ENCODE measurements at regions not wholly inside any gene's neighbourhood (a gene's known extent, or its start where the extent isn't known, plus 50 kb on each side); places are given as distances from the start of the nearest gene placed in this dataset.
"Not testable (repeated sequence)": the region's sequence is repeated elsewhere in the genome, so short reads cannot be mapped to it uniquely, and the experiment has no call there.

DNA sequence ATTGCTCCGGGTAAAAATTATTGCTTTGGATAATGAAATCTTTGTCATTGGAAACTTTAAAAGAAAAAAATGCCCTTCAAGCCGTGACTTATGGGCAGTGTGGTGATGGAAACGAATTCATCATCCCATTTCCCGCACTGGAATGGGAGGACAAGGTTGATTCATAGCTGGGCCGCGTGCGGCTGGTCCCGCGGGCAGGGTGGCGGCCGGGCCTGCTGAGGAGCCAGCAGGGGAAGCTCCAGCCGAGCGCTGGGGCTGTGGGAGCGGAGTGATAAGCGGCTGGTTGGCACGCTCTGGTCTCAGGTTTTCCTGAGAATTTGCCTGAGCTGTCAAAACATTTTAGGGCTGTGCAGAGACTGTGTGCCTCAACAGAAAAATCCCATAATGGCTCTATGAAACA, 351.7 kb downstream of the CDC5L start:
- intact Hi-C loops (cut with micrococcal nuclease), result no loop called here
- no peak overlapping the region for H3K27ac Mint-ChIP-seq
- no peak for ATAC-seq (ENCODE audit: low read depth)

DNA sequence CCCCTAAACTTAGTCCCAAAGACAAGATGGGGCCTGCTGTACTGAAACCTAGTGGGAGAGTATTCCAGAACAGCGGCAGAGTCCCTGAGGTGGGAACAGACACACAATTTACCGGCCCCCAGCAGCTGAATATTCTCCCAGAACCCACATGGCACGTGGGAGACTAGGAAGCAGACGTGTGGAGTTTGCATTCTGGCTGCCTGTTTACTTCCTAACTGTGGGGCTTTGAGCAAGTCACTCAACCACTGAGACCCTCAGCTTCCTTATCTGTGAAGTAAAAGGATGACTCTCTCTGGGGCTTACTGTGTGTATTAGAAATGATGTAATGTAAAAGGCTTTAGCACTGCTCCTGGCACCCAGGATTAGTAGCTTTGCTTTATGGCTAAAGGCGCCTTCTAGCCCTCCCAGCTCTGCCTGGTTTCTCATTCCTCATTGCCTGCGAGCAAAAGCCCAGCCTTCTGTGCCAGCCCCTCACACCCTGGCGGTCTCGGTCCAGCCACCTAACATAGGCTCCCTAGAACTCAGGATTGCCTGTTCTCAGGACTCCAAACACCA, 353.1 kb downstream of the CDC5L start:
- no peaks in the 10 kb centered on the region for H3K36me3 Mint-ChIP-seq (ENCODE audit: low read depth)

More for the DNA sequence above, 351.7 kb downstream of the CDC5L start:
- ChIA-PET POLR2A (no interaction called here), CTCF (no interaction called here)
- Mint-ChIP-seq H3K4me1 (peaks cover 1% of the 10 kb centered on the region), H3K4me3 (no peak overlapping the region), H3K36me3 (ENCODE audit: low read depth) (no peaks in the 10 kb centered on the region), H3K27me3 (no peaks in the 10 kb centered on the region), H3K9me3 (no peaks in the 10 kb centered on the region)
- TF ChIP-seq, protein P1, sequence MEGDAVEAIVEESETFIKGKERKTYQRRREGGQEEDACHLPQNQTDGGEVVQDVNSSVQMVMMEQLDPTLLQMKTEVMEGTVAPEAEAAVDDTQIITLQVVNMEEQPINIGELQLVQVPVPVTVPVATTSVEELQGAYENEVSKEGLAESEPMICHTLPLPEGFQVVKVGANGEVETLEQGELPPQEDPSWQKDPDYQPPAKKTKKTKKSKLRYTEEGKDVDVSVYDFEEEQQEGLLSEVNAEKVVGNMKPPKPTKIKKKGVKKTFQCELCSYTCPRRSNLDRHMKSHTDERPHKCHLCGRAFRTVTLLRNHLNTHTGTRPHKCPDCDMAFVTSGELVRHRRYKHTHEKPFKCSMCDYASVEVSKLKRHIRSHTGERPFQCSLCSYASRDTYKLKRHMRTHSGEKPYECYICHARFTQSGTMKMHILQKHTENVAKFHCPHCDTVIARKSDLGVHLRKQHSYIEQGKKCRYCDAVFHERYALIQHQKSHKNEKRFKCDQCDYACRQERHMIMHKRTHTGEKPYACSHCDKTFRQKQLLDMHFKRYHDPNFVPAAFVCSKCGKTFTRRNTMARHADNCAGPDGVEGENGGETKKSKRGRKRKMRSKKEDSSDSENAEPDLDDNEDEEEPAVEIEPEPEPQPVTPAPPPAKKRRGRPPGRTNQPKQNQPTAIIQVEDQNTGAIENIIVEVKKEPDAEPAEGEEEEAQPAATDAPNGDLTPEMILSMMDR (IDR thresholded peaks at IDR 0.05), result no peak
- DNase-seq, result no peak

DNA sequence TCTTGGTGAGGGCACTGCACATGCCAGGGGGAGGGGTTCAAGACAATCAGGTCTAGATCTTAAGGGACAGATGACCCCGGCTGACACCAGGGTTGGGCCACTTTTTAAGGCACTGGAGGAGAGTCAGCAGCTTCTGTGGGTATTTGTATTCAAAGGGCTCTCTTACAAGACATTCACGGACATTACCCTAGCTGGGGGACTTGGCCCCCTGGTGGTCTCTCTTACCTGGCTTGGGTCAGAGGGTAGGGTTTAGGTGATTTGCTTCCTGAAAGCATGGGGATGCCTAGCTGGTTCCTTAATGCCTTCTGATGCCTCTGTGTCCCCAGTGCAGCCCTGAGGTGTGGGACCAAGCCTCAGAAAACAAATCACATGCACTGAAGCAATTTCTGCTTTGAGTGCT, 354.7 kb downstream of the CDC5L start:
- DNase-seq, result no peak
- Mint-ChIP-seq H3K27ac (no peak overlapping the region), H3K4me3 (no peak overlapping the region), H3K36me3 (ENCODE audit: low read depth) (no peaks in the 10 kb centered on the region), H3K27me3 (no peaks in the 10 kb centered on the region), H3K9me3 (peaks cover 3% of the 10 kb centered on the region), H3K4me1 (peaks cover 1% of the 10 kb centered on the region)
- CTCF ChIA-PET, result no interaction called here
- POLR2A ChIA-PET, result no interaction called here
- TF ChIP-seq, protein P1 (IDR thresholded peaks at IDR 0.05), result no peak
- no peak for ATAC-seq (ENCODE audit: low read depth)
- intact Hi-C loops (cut with micrococcal nuclease), result no loop called here

More for the DNA sequence above, 353.1 kb downstream of the CDC5L start:
- intact Hi-C loops (cut with micrococcal nuclease), result no loop called here
- DNase-seq (no peak), ATAC-seq (ENCODE audit: low read depth) (no peak)
- H3K9me3 Mint-ChIP-seq, result peaks cover 3% of the 10 kb centered on the region
- no peak overlapping the region for H3K27ac Mint-ChIP-seq
- TF ChIP-seq, protein P1 (IDR thresholded peaks at IDR 0.05), result no peak
- H3K27me3 Mint-ChIP-seq, result no peaks in the 10 kb centered on the region
- peaks cover 1% of the 10 kb centered on the region for H3K4me1 Mint-ChIP-seq
- H3K4me3 Mint-ChIP-seq, result no peak overlapping the region
- ChIA-PET CTCF (no interaction called here), POLR2A (no interaction called here)

DNA sequence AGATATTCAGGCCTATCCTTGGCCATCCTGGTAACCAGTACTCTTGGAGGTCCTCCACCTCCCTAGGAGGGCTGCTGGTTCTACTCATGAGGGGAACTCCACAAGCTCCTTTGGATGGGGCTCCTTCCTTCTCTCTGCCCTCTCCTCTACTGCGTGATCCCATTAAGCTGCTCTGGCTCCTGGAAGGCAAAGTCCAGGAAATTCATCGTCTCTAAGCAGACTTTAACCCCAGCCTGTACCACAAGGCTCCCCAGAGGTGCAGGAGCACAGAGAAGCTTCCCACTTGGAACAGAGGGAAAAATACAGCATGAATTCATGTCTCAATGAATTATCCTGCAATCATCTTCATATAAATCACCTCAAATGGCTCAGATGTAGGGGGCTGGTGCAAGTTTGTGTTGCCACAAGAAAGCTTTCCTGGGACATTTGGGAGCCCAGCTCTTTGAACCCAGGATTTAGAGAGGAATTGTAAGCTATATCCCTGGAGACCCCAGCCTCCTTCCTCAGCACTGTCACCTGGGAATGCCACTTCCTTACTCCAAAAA, 355.4 kb downstream of the CDC5L start:
- intact Hi-C loops (cut with micrococcal nuclease), result no loop called here
- Mint-ChIP-seq H3K4me1 (peaks cover 1% of the 10 kb centered on the region), H3K27ac (no peak overlapping the region), H3K36me3 (ENCODE audit: low read depth) (no peaks in the 10 kb centered on the region), H3K27me3 (no peaks in the 10 kb centered on the region), H3K4me3 (no peak overlapping the region), H3K9me3 (peaks cover 3% of the 10 kb centered on the region)
- ChIA-PET CTCF (no interaction called here), POLR2A (no interaction called here)
- ATAC-seq (ENCODE audit: low read depth), result no peak
- TF ChIP-seq, protein P1 (IDR thresholded peaks at IDR 0.05), result no peak
- no peak for DNase-seq

DNA sequence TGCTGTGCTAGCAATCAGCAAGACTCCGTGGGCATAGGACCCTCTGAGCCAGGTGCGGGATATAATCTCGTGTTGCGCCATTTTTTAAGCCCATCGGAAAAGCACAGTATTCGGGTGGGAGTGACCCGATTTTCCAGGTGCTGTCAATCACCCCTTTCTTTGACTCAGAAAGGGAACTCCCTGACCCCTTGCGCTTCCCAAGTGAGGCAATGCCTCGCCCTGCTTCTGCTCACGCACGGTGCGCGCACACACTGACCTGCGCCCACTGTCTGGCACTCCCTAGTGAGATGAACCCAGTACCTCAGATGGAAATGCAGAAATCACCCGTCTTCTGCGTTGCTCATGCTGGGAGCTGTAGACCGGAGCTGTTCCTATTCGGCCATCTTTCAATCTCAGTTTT, 372.6 kb downstream of the CDC5L start:
- intact Hi-C loops (cut with micrococcal nuclease); POLR2A ChIA-PET; H3K4me1 Mint-ChIP-seq: not testable (repeated sequence)

DNA sequence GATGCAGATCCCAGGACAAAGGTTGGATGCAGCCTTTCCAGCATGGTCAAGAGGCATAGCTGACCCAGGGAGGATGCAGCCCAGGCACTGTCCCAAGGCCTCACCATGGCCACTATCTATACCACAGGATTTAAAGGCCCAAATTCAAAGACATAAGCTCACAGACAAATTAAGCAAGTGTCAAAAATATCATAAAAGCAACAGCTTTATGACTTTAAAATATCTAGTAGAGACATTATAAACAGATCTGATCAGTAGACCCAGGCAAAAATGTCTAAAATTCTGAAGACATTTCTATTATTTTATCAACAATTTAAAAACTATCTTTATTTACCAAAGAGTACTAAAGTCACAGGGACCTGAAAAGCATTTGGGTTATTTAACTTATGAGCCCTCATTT, 373.5 kb downstream of the CDC5L start:
- CTCF ChIA-PET, result no interaction called here
- no peaks in the 10 kb centered on the region for H3K36me3 Mint-ChIP-seq (ENCODE audit: low read depth)
- ATAC-seq (ENCODE audit: low read depth) (no peak), DNase-seq (no peak)
- TF ChIP-seq, protein P1 (IDR thresholded peaks at IDR 0.05), result no peak
- peaks cover 21% of the 10 kb centered on the region for H3K9me3 Mint-ChIP-seq
- intact Hi-C loops (cut with micrococcal nuclease), result no loop called here
- H3K27ac Mint-ChIP-seq, result no peak overlapping the region
- H3K4me1 Mint-ChIP-seq, result no peaks in the 10 kb centered on the region
- no peak overlapping the region for H3K4me3 Mint-ChIP-seq
- POLR2A ChIA-PET, result no interaction called here
- H3K27me3 Mint-ChIP-seq, result no peaks in the 10 kb centered on the region

More for the DNA sequence above, 372.6 kb downstream of the CDC5L start:
- H3K36me3 Mint-ChIP-seq (ENCODE audit: low read depth); ATAC-seq (ENCODE audit: low read depth); DNase-seq; H3K4me3 Mint-ChIP-seq; H3K27me3 Mint-ChIP-seq; H3K27ac Mint-ChIP-seq; CTCF ChIA-PET: not testable (repeated sequence)
- peaks cover 21% of the 10 kb centered on the region for H3K9me3 Mint-ChIP-seq
